Posterior vena cava (tissue), 2 donors: ENCODE measurements at regions not wholly inside any gene's neighbourhood (a gene's known extent, or its start where the extent isn't known, plus 50 kb on each side); places are given as distances from the start of the nearest gene placed in this dataset.

Experiments used
- DNase-seq: peaks from one replicate; pipeline ENCODE4 v3.0.0-alpha.2; 2020; ENCODE audit warnings: low spot score
- intact Hi-C, 2 donors: fragments of 100-400 bp; cut with DNase I; formaldehyde crosslinking; loops; one replicate each; pipeline versions ENCODE4 v1.14.1 to v1.14.2; 2022 to 2023
- donor health status: DM: yes; HTN: yes; CAD: no.
- donor health status: DM: yes; HTN: yes; CAD: no.

GRCh38 chr4:96471956-96472867 is 632.3 kb downstream of the PDHA2 start:
- DNase-seq: no peak
- intact Hi-C loops: no loop called here

- DNase-seq: no peak
- intact Hi-C loops: no loop called here
Measured at GRCh38 chr4:96473246-96473645, 633.4 kb downstream of the PDHA2 start.

GRCh38 chr4:96483308-96484030 is 643.6 kb downstream of the PDHA2 start:
- DNase-seq: no peak
- intact Hi-C loops: no loop called here

- DNase-seq: no peak
- intact Hi-C loops: no loop called here
Measured at GRCh38 chr4:96486563-96486962, 646.7 kb downstream of the PDHA2 start.

GRCh38 chr4:96497621-96498020 is 657.7 kb downstream of the PDHA2 start:
- intact Hi-C loops: no loop called here
- no peak for DNase-seq

- DNase-seq: no peak
- intact Hi-C loops: no loop called here
Measured at GRCh38 chr4:96504386-96504785, 664.5 kb downstream of the PDHA2 start.

GRCh38 chr4:96509039-96509741 is 669.3 kb downstream of the PDHA2 start:
- intact Hi-C loops: no loop called here
- DNase-seq: no peak

- DNase-seq: no peak
- intact Hi-C loops: no loop called here
Measured at GRCh38 chr4:96519291-96519690, 679.4 kb downstream of the PDHA2 start.

GRCh38 chr4:96521046-96521536 is 681.2 kb downstream of the PDHA2 start:
- no peak for DNase-seq
- intact Hi-C loops: no loop called here

GRCh38 chr4:96523611-96524010 is 683.7 kb downstream of the PDHA2 start:
- no peak for DNase-seq
- intact Hi-C loops: no loop called here

- intact Hi-C loops: no loop called here
Measured at GRCh38 chr4:96524311-96524875, 684.5 kb downstream of the PDHA2 start.

GRCh38 chr4:96525898-96526297 is 686.0 kb downstream of the PDHA2 start:
- DNase-seq: no peak
- intact Hi-C loops: no loop called here

More at GRCh38 chr4:96524311-96524875, 684.5 kb downstream of the PDHA2 start:
- no peak for DNase-seq

GRCh38 chr4:96526625-96527024 is 686.7 kb downstream of the PDHA2 start:
- intact Hi-C loops: no loop called here
- no peak for DNase-seq

GRCh38 chr4:96531836-96532235 is 691.9 kb downstream of the PDHA2 start:
- intact Hi-C loops: no loop called here
- no peak for DNase-seq

GRCh38 chr4:96543346-96543745 is 703.5 kb downstream of the PDHA2 start:
- DNase-seq: no peak
- intact Hi-C loops: no loop called here

- intact Hi-C loops: no loop called here
- DNase-seq: no peak
Measured at GRCh38 chr4:96558466-96558865, 718.6 kb downstream of the PDHA2 start.

- intact Hi-C loops: no loop called here
- no peak for DNase-seq
Measured at GRCh38 chr4:96566755-96567154, 726.9 kb downstream of the PDHA2 start.

GRCh38 chr4:96585304-96585703 is 745.4 kb downstream of the PDHA2 start:
- intact Hi-C loops: no loop called here
- no peak for DNase-seq

GRCh38 chr4:96593422-96593821 is 753.5 kb downstream of the PDHA2 start:
- intact Hi-C loops: no loop called here
- DNase-seq: peak; percentile 41

GRCh38 chr4:96598465-96598864 is 758.6 kb downstream of the PDHA2 start:
- intact Hi-C loops: no loop called here
- DNase-seq: peak; percentile 48
